Hepatic stellate cell (primary cell): ENCODE measurements at regions not wholly inside any gene's neighbourhood (a gene's known extent, or its start where the extent isn't known, plus 50 kb on each side); places are given as distances from the start of the nearest gene placed in this dataset.

ENCODE experiments used
- DNase-seq: peaks from one replicate; pipeline ENCODE4 v3.0.0; 2011; ENCODE audit warnings: low spot score

GRCh38 chr13:105788530-105788929 lies 746.9 kb downstream of the EFNB2 start:
- no peak for DNase-seq

- DNase-seq = no peak
Measured at GRCh38 chr13:105787632-105788031, 747.8 kb downstream of the EFNB2 start.

- no peak for DNase-seq
Measured at GRCh38 chr13:105785436-105785835, 750.0 kb downstream of the EFNB2 start.

GRCh38 chr13:105783261-105783660 lies 752.2 kb downstream of the EFNB2 start:
- no peak for DNase-seq

DNA sequence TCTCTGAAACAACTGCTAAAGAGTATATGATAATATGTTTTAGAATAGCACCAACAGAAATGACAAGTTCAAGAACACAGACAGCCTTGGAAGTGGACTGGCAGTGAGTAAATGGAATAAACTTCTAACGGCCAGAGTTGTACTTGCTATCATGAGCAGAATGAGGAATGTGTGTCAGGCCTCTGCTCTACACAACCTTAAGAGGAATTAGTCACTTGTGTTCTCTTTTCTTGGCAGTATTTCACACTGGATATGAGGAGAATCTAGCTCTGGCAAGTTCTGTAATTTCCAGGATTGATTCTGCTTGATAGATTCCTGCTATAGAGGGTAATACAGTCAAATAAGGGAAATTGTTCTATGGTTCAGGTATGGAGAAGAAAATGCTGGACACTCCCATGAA lies 757.3 kb downstream of the EFNB2 start:
- DNase-seq = no peak

- DNase-seq = no peak
Measured at GRCh38 chr13:105774739-105775460, 760.6 kb downstream of the EFNB2 start.

- no peak for DNase-seq
Measured at GRCh38 chr13:105773863-105774538, 761.5 kb downstream of the EFNB2 start.

- DNase-seq = no peak
Measured at GRCh38 chr13:105773241-105773640, 762.2 kb downstream of the EFNB2 start.

GRCh38 chr13:105764486-105764885 lies 771.0 kb downstream of the EFNB2 start:
- DNase-seq = no peak

DNA sequence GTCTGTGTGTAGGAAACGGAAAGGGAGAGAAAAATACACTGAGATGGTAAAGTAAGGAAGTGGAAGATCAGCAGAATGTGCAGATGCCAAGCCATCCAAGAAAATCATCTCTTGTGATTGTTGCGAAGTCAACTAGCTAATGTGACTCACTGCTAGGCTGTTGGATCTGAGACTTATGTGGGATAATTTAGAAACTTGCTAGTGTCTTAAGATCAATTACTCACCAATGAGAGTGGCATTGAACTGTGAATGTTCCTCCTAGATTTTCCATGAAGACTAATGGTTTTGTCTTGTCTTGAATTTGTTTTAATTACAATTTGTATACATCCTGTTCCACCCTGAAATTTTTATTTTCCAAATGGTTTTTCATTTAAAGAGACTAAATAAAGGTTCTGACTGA lies 771.6 kb downstream of the EFNB2 start:
- no peak for DNase-seq

DNA sequence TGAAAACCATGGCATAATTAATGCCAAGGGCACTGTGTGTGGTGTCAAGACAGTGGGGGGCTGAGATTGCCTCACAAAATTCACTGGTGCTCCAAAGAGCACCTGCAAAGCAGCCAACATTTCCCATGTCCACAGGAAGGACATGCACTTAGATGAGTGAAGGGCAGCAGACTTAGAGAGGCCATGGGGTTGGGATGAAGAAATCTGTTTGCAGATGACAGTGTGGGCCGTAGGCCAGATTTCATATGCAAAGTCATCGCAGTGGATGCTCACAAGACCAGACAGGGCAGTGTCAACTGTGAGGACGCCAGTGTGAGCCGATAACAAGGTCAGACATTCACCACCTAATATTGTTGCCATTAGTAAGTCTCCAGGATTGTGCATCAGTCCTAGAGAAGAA lies 773.4 kb downstream of the EFNB2 start:
- DNase-seq = no peak

DNA sequence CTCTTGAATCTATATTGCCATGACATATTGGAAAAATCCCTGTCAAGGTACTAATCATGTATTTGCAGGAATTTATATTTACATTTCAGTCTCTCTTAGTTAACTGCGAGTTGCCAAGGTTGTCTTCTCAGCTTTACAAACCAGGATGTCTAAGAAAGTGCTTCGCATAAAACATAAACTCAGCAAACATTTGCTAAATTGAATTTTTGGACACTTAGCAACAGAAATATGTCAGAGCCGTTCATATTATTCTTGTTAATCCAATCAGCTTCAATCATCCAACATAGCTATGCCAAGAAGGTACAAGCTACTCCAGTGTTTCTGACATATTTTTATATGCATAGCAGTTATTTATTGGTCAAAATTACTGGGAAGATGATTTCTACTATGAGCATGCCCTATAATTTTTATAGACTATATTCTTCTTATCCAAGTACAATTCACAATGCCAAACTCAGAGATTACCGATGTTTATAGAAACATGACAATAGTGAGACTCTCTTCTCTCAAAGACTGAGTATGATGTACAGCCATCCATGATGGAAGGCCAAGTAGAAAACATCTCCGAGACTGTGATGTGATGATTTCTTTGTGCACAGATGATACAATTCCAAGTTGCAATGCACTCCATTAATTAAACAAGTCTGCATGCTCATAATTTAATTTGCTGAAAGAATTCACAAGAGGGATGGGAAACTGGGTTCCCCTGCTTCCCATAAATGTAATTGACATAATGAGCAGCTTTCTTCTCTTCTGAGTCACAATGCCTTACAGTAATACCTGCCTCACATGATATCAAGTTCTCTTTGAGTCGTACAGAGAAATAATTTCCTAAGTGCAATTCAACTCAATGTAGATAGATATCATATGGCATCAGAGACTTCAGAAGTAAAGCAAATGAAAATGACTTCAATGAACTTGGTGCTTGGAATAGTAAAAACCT lies 776.3 kb downstream of the EFNB2 start:
- no peak for DNase-seq

- no peak for DNase-seq
Measured at GRCh38 chr13:105740739-105741138, 794.7 kb downstream of the EFNB2 start.

DNA sequence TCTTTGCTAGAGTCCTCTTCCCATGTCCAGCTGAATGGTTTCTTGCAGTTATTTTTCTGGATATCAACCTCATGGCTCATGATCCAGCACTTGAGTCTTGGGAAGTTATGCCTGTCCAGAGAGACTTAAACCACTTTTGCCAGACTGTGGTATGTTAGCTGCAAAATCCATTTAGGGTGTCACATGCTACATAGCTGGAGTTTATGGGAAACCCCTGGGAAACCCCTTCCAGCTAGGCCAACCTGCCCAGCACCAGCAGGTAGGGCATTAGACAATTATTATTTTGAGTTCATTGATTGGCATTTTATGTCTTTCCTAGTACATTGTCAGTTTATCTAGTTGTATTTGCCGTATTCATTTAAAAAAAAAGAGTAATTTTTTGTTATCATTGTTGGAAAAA lies 797.8 kb downstream of the EFNB2 start:
- DNase-seq = no peak

DNA sequence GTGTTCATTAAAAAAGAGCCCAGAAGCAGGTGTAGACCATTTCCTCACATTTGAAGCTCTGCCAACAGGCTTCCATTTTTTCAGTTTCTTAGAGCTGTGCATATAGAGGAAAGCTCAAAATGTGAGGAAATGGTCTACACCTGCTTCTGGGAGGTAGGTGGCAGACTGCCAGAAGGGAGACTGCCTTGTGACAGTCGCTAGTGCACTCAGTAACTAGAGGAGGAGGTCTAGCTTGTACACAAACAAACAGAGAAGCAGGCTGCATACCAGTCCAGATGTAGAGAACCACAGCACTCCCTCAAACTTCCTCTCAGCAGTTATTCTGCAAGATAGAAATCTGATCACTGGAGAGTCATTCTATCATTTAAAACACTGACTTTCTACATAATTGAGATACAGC lies 800.2 kb downstream of the EFNB2 start:
- DNase-seq = no peak

GRCh38 chr13:105732806-105733529 lies 802.5 kb downstream of the EFNB2 start:
- DNase-seq = no peak

- DNase-seq = no peak
Measured at GRCh38 chr13:105725887-105726286, 809.6 kb downstream of the EFNB2 start.

DNA sequence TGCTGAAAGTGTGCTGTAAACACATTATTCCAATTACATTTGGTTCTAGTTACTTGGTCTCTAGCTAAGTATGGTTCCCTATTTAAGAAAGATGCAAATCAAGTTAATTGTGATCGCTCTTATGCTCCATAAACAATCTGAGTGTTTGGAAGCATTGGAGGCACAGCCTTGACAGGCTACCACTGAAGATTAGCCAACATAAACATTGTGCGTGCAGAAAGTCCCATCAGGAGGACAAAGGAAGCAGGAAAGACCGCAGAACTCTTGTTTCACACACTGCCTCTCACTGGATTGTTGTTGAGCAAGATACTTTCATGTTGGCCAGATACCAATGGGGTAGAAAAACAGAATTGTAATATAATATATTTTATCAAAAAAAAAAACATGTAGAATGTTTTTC lies 814.4 kb downstream of the EFNB2 start:
- no peak for DNase-seq

DNA sequence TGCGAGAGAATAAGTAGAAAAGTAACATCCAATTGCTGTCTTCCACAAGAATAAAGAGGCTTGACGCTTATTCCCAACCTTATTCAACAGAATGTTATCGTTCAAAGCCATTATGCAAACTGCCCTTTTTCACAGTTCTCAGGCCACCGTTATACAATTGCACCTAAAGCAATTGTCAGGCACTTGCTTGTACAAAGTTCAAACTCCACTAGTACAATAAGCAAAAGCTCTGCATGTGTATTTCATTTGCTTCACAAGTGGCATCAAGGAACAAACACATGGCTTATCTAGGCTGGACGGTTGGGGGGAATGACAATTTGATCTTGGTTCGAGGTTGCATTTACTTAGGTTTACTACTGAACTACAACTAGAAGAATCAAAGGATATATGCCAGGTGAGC lies 815.6 kb downstream of the EFNB2 start:
- DNase-seq = no peak

- DNase-seq = no peak
Measured at GRCh38 chr13:105709181-105709580, 826.3 kb downstream of the EFNB2 start.

DNA sequence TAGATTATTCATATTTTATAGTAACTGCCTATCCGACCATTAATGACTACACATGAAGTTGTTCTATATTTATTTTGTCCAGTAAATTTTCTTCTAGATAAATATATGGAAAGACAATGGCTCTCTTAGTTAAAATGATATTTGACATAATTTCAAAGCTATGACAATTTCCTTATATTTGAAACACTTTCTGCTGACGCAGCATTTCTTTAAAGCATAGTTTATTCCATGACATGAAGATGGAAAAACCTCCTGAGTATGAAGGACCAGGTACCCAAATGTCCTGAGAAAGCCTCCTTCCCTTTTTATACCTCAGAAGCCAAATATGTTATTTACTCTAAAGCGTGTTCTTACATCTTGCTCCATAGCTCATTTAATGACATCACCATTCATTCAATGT lies 831.6 kb downstream of the EFNB2 start:
- no peak for DNase-seq

DNA sequence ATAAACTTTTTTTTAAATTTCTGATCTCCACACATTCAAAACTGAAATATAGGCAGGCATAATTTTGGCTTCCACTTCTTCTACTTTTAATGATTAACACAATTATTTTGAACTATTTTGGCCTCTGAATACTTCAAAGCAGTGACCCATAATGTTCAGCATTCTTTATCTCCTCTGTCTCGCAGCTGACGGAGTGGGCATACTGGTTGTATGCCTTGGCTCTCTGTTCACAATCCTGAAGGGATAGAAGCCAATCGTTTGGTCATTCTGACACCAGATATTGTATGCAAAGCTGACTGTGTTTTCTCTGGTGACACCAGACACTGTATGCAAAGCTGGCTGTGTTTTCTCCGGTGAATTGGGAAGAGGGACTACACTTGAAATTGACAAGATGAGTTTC lies 833.0 kb downstream of the EFNB2 start:
- no peak for DNase-seq
